ENCODE measurements at regions not wholly inside any gene's neighbourhood (a gene's known extent, or its start where the extent isn't known, plus 50 kb on each side); places are given as distances from the start of the nearest gene placed in this dataset.
A peak's percentile ranks its signal among the peaks of the same experiment; 100 is the strongest.

GRCh38 chr4:123939621-123940020, 543.0 kb downstream of the SPRY1 start:
- DNase-seq (ENCODE audit: low spot score) = peak; percentile 56

- DNase-seq (ENCODE audit: low spot score) = no peak
These were observed 544.0 kb downstream of the SPRY1 start for GRCh38 chr4:123940604-123941003.

- peak; percentile 53 for DNase-seq (ENCODE audit: low spot score)
These were observed 544.7 kb downstream of the SPRY1 start for GRCh38 chr4:123941306-123941705.

- peak; percentile 10 for DNase-seq (ENCODE audit: low spot score)
These were observed 547.4 kb downstream of the SPRY1 start for GRCh38 chr4:123943976-123944375.

GRCh38 chr4:123945301-123945700, 548.7 kb downstream of the SPRY1 start:
- DNase-seq (ENCODE audit: low spot score) = no peak

GRCh38 chr4:123950530-123950929, 553.9 kb downstream of the SPRY1 start:
- DNase-seq (ENCODE audit: low spot score) = no peak

GRCh38 chr4:123952530-123953274, 556.1 kb downstream of the SPRY1 start:
- peak; percentile 36 for DNase-seq (ENCODE audit: low spot score)

- DNase-seq (ENCODE audit: low spot score) = peak; percentile 6
These were observed 557.0 kb downstream of the SPRY1 start for GRCh38 chr4:123953566-123953965.

GRCh38 chr4:123954220-123954619, 557.6 kb downstream of the SPRY1 start:
- no peak for DNase-seq (ENCODE audit: low spot score)

GRCh38 chr4:123955167-123955800, 558.7 kb downstream of the SPRY1 start:
- DNase-seq (ENCODE audit: low spot score) = no peak

GRCh38 chr4:123956204-123956603, 559.6 kb downstream of the SPRY1 start:
- no peak for DNase-seq (ENCODE audit: low spot score)

GRCh38 chr4:123966990-123967769, 570.6 kb downstream of the SPRY1 start:
- peak; percentile 47 for DNase-seq (ENCODE audit: low spot score)

GRCh38 chr4:123972031-123972430, 575.4 kb downstream of the SPRY1 start:
- DNase-seq (ENCODE audit: low spot score) = no peak

GRCh38 chr4:123974386-123975149, 578.0 kb downstream of the SPRY1 start:
- DNase-seq (ENCODE audit: low spot score) = no peak

- no peak for DNase-seq (ENCODE audit: low spot score)
These were observed 579.7 kb downstream of the SPRY1 start for GRCh38 chr4:123976285-123976684.

- DNase-seq (ENCODE audit: low spot score) = no peak
These were observed 580.2 kb downstream of the SPRY1 start for GRCh38 chr4:123976819-123977218.

GRCh38 chr4:123977641-123978081, 581.1 kb downstream of the SPRY1 start:
- no peak for DNase-seq (ENCODE audit: low spot score)

GRCh38 chr4:123978637-123979036, 582.0 kb downstream of the SPRY1 start:
- no peak for DNase-seq (ENCODE audit: low spot score)

GRCh38 chr4:123980736-123981300, 584.2 kb downstream of the SPRY1 start:
- DNase-seq (ENCODE audit: low spot score) = no peak

GRCh38 chr4:123984886-123985285, 588.3 kb downstream of the SPRY1 start:
- DNase-seq (ENCODE audit: low spot score) = no peak

- peak; percentile 83 for DNase-seq (ENCODE audit: low spot score)
These were observed 589.7 kb downstream of the SPRY1 start for GRCh38 chr4:123986268-123986798.
